KMS-11 (cell line): ENCODE measurements at regions not wholly inside any gene's neighbourhood (a gene's known extent, or its start where the extent isn't known, plus 50 kb on each side); places are given as distances from the start of the nearest gene placed in this dataset.

ENCODE experiments used
- H2AFZ ChIP-seq: fragments of 200-600 bp; sonication (generic); 2 replicates; pipeline ENCODE4 v1.6.1; 2016; ENCODE audit warnings: antibody characterized with exemption, mixed run types, low read depth
- H3K27ac ChIP-seq: fragments of 200-600 bp; sonication (generic); 2 replicates; pipeline ENCODE4 v1.6.1; 2016; ENCODE audit warnings: mild to moderate bottlenecking, mixed run types
- H3K27me3 ChIP-seq: fragments of 200-600 bp; sonication (generic); 2 replicates; pipeline ENCODE4 v1.6.1; 2017; ENCODE audit warnings: mild to moderate bottlenecking, low read depth, mixed run types, moderate library complexity; ENCODE audit not compliant: insufficient read depth
- H3K36me3 ChIP-seq: fragments of 200-600 bp; sonication (generic); 2 replicates; pipeline ENCODE4 v1.6.1; 2017; ENCODE audit warnings: mild to moderate bottlenecking, mixed run types; ENCODE audit not compliant: insufficient read depth
- H3K4me1 ChIP-seq: fragments of 200-600 bp; sonication (generic); 2 replicates; pipeline ENCODE4 v1.6.1; 2016; ENCODE audit warnings: mild to moderate bottlenecking, low read depth, mixed run types; ENCODE audit not compliant: poor library complexity, severe bottlenecking
- H3K4me2 ChIP-seq: fragments of 200-600 bp; sonication (generic); 2 replicates; pipeline ENCODE4 v1.7.0; 2016; ENCODE audit warnings: mild to moderate bottlenecking, mixed run types
- H3K4me3 ChIP-seq: fragments of 200-600 bp; sonication (generic); IDR thresholded peaks from 2 replicates; pipeline ENCODE4 v1.6.1; 2017; ENCODE audit warnings: low read depth, low read length, mixed read lengths; ENCODE audit not compliant: insufficient read depth
- H3K79me2 ChIP-seq: fragments of 200-600 bp; sonication (generic); 2 replicates; pipeline ENCODE4 v1.6.1; 2016; ENCODE audit warnings: low read depth, mixed run types; ENCODE audit not compliant: insufficient read depth
- H3K9ac ChIP-seq: fragments of 200-600 bp; sonication (generic); 2 replicates; pipeline ENCODE4 v1.6.1; 2016; ENCODE audit warnings: mild to moderate bottlenecking, mixed run types
- H4K20me1 ChIP-seq: fragments of 200-600 bp; sonication (generic); 2 replicates; pipeline ENCODE4 v1.6.1; 2016; ENCODE audit warnings: mild to moderate bottlenecking, mixed run types; ENCODE audit not compliant: insufficient read depth
- CTCF ChIP-seq: fragments of 200-600 bp; sonication (generic); conservative IDR thresholded peaks from 2 replicates; pipeline ENCODE4 v1.6.1; 2017; ENCODE audit warnings: low read depth, mild to moderate bottlenecking, antibody characterized with exemption, low read length, moderate library complexity, mixed read lengths

GRCh38 chr11:116482716-116483115 lies 290.1 kb downstream of the BUD13 start:
- Histone ChIP-seq H3K79me2 (no peaks in the 10 kb centered on the region), H3K27me3 (no peaks in the 10 kb centered on the region), H3K4me3 (no peak overlapping the region), H3K27ac (no peak overlapping the region), H2AFZ (no peak overlapping the region), H4K20me1 (no peaks in the 10 kb centered on the region), H3K4me1 (no peaks in the 10 kb centered on the region), H3K9ac (no peak overlapping the region), H3K36me3 (no peaks in the 10 kb centered on the region), H3K4me2 (no peak overlapping the region)
- no peak for TF ChIP-seq CTCF

GRCh38 chr11:116481126-116481675 lies 291.6 kb downstream of the BUD13 start:
- no peak overlapping the region for H3K9ac ChIP-seq
- H2AFZ ChIP-seq = no peak overlapping the region
- no peaks in the 10 kb centered on the region for H4K20me1 ChIP-seq
- H3K4me2 ChIP-seq = no peak overlapping the region
- H3K36me3 ChIP-seq = no peaks in the 10 kb centered on the region
- no peak overlapping the region for H3K4me3 ChIP-seq
- no peak overlapping the region for H3K27ac ChIP-seq
- H3K27me3 ChIP-seq = no peaks in the 10 kb centered on the region
- H3K4me1 ChIP-seq = no peaks in the 10 kb centered on the region
- TF ChIP-seq CTCF = no peak
- H3K79me2 ChIP-seq = no peaks in the 10 kb centered on the region

GRCh38 chr11:116478669-116479668 lies 293.8 kb downstream of the BUD13 start:
- H3K4me3 ChIP-seq = no peak overlapping the region
- H3K27ac ChIP-seq = no peak overlapping the region
- H3K79me2 ChIP-seq = no peaks in the 10 kb centered on the region

GRCh38 chr11:116478205-116478604 lies 294.6 kb downstream of the BUD13 start:
- H4K20me1 ChIP-seq = no peaks in the 10 kb centered on the region
- no peaks in the 10 kb centered on the region for H3K36me3 ChIP-seq
- H3K9ac ChIP-seq = no peak overlapping the region
- no peaks in the 10 kb centered on the region for H3K27me3 ChIP-seq
- H3K4me2 ChIP-seq = no peak overlapping the region
- no peak overlapping the region for H3K4me3 ChIP-seq
- H3K27ac ChIP-seq = no peak overlapping the region
- H3K79me2 ChIP-seq = no peaks in the 10 kb centered on the region
- H3K4me1 ChIP-seq = no peaks in the 10 kb centered on the region
- no peak overlapping the region for H2AFZ ChIP-seq
- no peak for TF ChIP-seq CTCF

More at GRCh38 chr11:116478669-116479668, 293.8 kb downstream of the BUD13 start:
- Histone ChIP-seq H3K4me1 (no peaks in the 10 kb centered on the region), H3K9ac (no peak overlapping the region), H4K20me1 (no peaks in the 10 kb centered on the region), H3K4me2 (no peak overlapping the region), H3K27me3 (no peaks in the 10 kb centered on the region), H2AFZ (no peak overlapping the region), H3K36me3 (no peaks in the 10 kb centered on the region)
- no peak for TF ChIP-seq CTCF
